CD4-positive, alpha-beta T cell (primary cell): ENCODE measurements at regions not wholly inside any gene's neighbourhood (a gene's known extent, or its start where the extent isn't known, plus 50 kb on each side); places are given as distances from the start of the nearest gene placed in this dataset.

ENCODE experiments used
- ATAC-seq: fragments of 200-7000 bp; cut with Tn5 transposase; one replicate; pipeline ENCODE4 v1.10.0; 2022; ENCODE audit warnings: mild to moderate bottlenecking; ENCODE audit not compliant: poor library complexity
- CTCF ChIA-PET: fragments of 350-600 bp; sonication (Branson Sonifier 250); formaldehyde crosslinking; loops from one replicate; lab custom pipeline; 2021; ENCODE audit warnings: antibody characterized with exemption, inconsistent platforms; lab: Charles Lee
- POLR2A ChIA-PET: fragments of 350-600 bp; sonication (Branson Sonifier 250); formaldehyde crosslinking; loops from one replicate; lab custom pipeline; 2021; ENCODE audit warnings: antibody characterized with exemption, inconsistent platforms; lab: Charles Lee
- DNase-seq, 14 experiments: peaks; one replicate each; pipeline ENCODE4 v3.0.0-alpha.2; 2013 to 2020; ENCODE audit warnings: mixed read lengths in 2 of 14
- H3K27ac ChIP-seq, 2 donors: one replicate each; pipeline versions ENCODE4 v1.5.1 to v1.7.0; 2013; ENCODE audit warnings: low read length in 2 of 2, low read depth in 1 of 2, mild to moderate bottlenecking in 1 of 2
- H3K27me3 ChIP-seq, 2 experiments: 1 replicate in 1 of 2; 2 replicates in 1 of 2; pipeline versions ENCODE4 v1.6.1 to v1.7.0; 2013; ENCODE audit warnings: low read length in 2 of 2, control low read depth in 1 of 2, mild to moderate bottlenecking in 1 of 2, moderate library complexity in 1 of 2; ENCODE audit not compliant: insufficient read depth in 2 of 2, control insufficient read depth in 1 of 2
- H3K36me3 ChIP-seq: one replicate; pipeline ENCODE4 v1.6.1; 2013; ENCODE audit warnings: low read length, control low read depth; ENCODE audit not compliant: insufficient read depth
- H3K4me1 ChIP-seq: one replicate; pipeline ENCODE4 v1.6.1; 2013; ENCODE audit warnings: low read length, control low read depth; ENCODE audit not compliant: insufficient read depth
- H3K4me3 ChIP-seq: one replicate; pipeline ENCODE4 v1.5.1; 2013; ENCODE audit warnings: mild to moderate bottlenecking, low read length, moderate library complexity
- H3K9me3 ChIP-seq, 2 experiments: 1 replicate in 1 of 2; 2 replicates in 1 of 2; pipeline versions ENCODE4 v1.6.1 to v1.7.0; 2013; ENCODE audit warnings: low read length in 2 of 2, mild to moderate bottlenecking in 2 of 2, control low read depth in 1 of 2, moderate library complexity in 1 of 2; ENCODE audit not compliant: control insufficient read depth in 1 of 2, insufficient read depth in 1 of 2
- H3K27ac Mint-ChIP-seq: one replicate; pipeline ENCODE4 v1.8.0; 2020; ENCODE audit warnings: mixed read lengths
- H3K27me3 Mint-ChIP-seq: one replicate; pipeline ENCODE4 v1.8.0; 2021; ENCODE audit warnings: mixed read lengths
- H3K36me3 Mint-ChIP-seq: one replicate; pipeline ENCODE4 v1.8.0; 2021; ENCODE audit warnings: low read depth, mixed read lengths
- H3K4me1 Mint-ChIP-seq: one replicate; pipeline ENCODE4 v1.8.0; 2021; ENCODE audit warnings: low read depth, mixed read lengths
- H3K4me3 Mint-ChIP-seq: one replicate; pipeline ENCODE4 v1.8.0; 2020; ENCODE audit warnings: mild to moderate bottlenecking, mixed read lengths
- H3K9me3 Mint-ChIP-seq: one replicate; pipeline ENCODE4 v1.8.0; 2020; ENCODE audit warnings: mixed read lengths
- CTCF ChIP-seq: fragments of 200-600 bp; IDR thresholded peaks from one replicate; pipeline ENCODE4 v1.8.0; 2022; ENCODE audit warnings: antibody characterized with exemption, mild to moderate bottlenecking
- intact Hi-C, 2 experiments: fragments of 100-400 bp; cut with DNase I in 1 of 2; cut with micrococcal nuclease in 1 of 2; formaldehyde crosslinking; loops; one replicate each; pipeline versions ENCODE4 v1.15.1 to v1.9.0; 2023 to 2025; cut with DNase I, micrococcal nuclease

- Mint-ChIP-seq H3K36me3 (no peaks in the 10 kb centered on the region), H3K4me3 (no peak overlapping the region)
- POLR2A ChIA-PET: no interaction called here
Measured at GRCh38 chr6:88472851-88473525, 306.8 kb upstream of the CNR1 start.

DNA sequence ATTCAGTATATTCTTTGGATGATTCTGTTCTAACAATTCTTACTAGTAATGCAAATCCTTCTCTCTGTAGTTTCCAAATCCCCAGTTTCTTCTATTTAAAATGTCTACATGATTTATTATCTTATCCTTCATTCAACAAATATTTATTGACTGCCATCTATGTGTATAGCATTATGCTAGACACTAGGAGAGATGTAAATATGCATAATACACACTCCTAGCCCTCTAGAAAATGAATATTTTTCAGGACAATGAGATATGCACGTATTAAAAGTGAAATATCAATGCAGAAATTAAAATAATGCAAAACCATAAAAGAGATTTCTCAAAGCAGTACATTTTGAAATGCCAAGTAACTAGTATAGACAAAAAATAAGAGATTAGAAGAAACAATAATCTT, 293.5 kb upstream of the CNR1 start:
- no peak for TF ChIP-seq CTCF
- no peaks in the 10 kb centered on the region for H3K36me3 ChIP-seq
- H3K4me3 Mint-ChIP-seq: no peak overlapping the region
- ATAC-seq (no peak), DNase-seq (no peak)
- H3K27me3 Mint-ChIP-seq: peaks cover 14% of the 10 kb centered on the region
- H3K9me3 Mint-ChIP-seq: no peaks in the 10 kb centered on the region
- H3K9me3 ChIP-seq: no peaks in the 10 kb centered on the region
- no peaks in the 10 kb centered on the region for H3K4me1 Mint-ChIP-seq
- no peaks in the 10 kb centered on the region for H3K36me3 Mint-ChIP-seq
- H3K4me1 ChIP-seq: no peaks in the 10 kb centered on the region
- no peak overlapping the region for H3K27ac ChIP-seq
- H3K27me3 ChIP-seq: peaks cover 0 to 5% of the 10 kb centered on the region in 2 experiments
- ChIA-PET CTCF (no interaction called here), POLR2A (no interaction called here)
- intact Hi-C loops: no loop called here
- no peak overlapping the region for H3K27ac Mint-ChIP-seq
- H3K4me3 ChIP-seq: no peak overlapping the region

More at GRCh38 chr6:88472851-88473525, 306.8 kb upstream of the CNR1 start:
- no peaks in the 10 kb centered on the region for H3K4me1 Mint-ChIP-seq
- DNase-seq (no peak), ATAC-seq (no peak)
- peaks cover 15% of the 10 kb centered on the region for H3K27me3 Mint-ChIP-seq
- TF ChIP-seq CTCF: no peak
- no peak overlapping the region for H3K27ac Mint-ChIP-seq
- no peaks in the 10 kb centered on the region for H3K4me1 ChIP-seq
- CTCF ChIA-PET: no interaction called here
- no peaks in the 10 kb centered on the region for H3K36me3 ChIP-seq
- H3K9me3 ChIP-seq: no peaks in the 10 kb centered on the region
- no peaks in the 10 kb centered on the region for H3K9me3 Mint-ChIP-seq
- no peak overlapping the region for H3K27ac ChIP-seq
- H3K4me3 ChIP-seq: no peak overlapping the region
- intact Hi-C loops: no loop called here
- H3K27me3 ChIP-seq: no peaks in the 10 kb centered on the region

GRCh38 chr6:88459189-88459588, 293.0 kb upstream of the CNR1 start:
- Mint-ChIP-seq H3K4me3 (no peak overlapping the region), H3K36me3 (no peaks in the 10 kb centered on the region), H3K4me1 (no peaks in the 10 kb centered on the region), H3K9me3 (no peaks in the 10 kb centered on the region), H3K27ac (no peak overlapping the region), H3K27me3 (peaks cover 14% of the 10 kb centered on the region)
- peaks cover 0 to 5% of the 10 kb centered on the region in 2 experiments for H3K27me3 ChIP-seq
- intact Hi-C loops: no loop called here
- no peak overlapping the region for H3K4me3 ChIP-seq
- H3K36me3 ChIP-seq: no peaks in the 10 kb centered on the region
- POLR2A ChIA-PET: no interaction called here
- no peaks in the 10 kb centered on the region for H3K4me1 ChIP-seq
- no peak for DNase-seq
- TF ChIP-seq CTCF: no peak
- no peak for ATAC-seq
- H3K9me3 ChIP-seq: no peaks in the 10 kb centered on the region
- CTCF ChIA-PET: no interaction called here
- H3K27ac ChIP-seq: no peak overlapping the region
